Retinal pigment epithelial cell (primary cell): ENCODE measurements at regions not wholly inside any gene's neighbourhood (a gene's known extent, or its start where the extent isn't known, plus 50 kb on each side); places are given as distances from the start of the nearest gene placed in this dataset.

Experiments used
- DNase-seq: peaks from one replicate; pipeline ENCODE4 v3.0.0-alpha.2; 2010; ENCODE audit warnings: low read depth
- H3K4me3 ChIP-seq: 2 replicates; pipeline ENCODE4 v1.5.1; 2011; ENCODE audit warnings: mild to moderate bottlenecking, low read length, control low read depth, moderate library complexity
- TF ChIP-seq, protein P1 (sequence below): conservative IDR thresholded peaks from 2 replicates; pipeline ENCODE4 v1.5.1; 2011; ENCODE audit warnings: low read depth, low read length, control low read depth, inconsistent platforms

DNA sequence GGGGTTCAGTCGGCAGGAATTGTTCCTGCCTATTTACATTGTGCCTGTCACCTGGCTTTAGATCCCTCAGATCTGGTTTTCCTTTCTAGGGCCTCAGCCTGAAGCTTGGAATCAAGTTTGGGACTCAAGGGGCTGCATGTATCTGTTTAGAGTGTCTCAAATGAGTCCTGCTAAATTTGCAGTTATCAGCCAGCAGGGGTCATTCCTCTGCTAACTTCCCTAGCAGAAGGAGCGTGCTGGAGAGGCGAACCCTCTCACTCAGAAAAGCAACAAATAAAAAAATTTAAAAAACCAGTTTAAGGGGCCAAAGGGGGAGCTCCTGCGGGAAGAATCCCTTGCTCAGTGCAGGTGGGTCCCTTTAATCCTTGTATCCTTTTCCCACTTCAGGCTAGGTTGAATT, 1220.2 kb downstream of the JRKL start:
- no peak for DNase-seq
- no peak overlapping the region for H3K4me3 ChIP-seq
- TF ChIP-seq, protein P1, sequence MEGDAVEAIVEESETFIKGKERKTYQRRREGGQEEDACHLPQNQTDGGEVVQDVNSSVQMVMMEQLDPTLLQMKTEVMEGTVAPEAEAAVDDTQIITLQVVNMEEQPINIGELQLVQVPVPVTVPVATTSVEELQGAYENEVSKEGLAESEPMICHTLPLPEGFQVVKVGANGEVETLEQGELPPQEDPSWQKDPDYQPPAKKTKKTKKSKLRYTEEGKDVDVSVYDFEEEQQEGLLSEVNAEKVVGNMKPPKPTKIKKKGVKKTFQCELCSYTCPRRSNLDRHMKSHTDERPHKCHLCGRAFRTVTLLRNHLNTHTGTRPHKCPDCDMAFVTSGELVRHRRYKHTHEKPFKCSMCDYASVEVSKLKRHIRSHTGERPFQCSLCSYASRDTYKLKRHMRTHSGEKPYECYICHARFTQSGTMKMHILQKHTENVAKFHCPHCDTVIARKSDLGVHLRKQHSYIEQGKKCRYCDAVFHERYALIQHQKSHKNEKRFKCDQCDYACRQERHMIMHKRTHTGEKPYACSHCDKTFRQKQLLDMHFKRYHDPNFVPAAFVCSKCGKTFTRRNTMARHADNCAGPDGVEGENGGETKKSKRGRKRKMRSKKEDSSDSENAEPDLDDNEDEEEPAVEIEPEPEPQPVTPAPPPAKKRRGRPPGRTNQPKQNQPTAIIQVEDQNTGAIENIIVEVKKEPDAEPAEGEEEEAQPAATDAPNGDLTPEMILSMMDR, result no peak

DNA sequence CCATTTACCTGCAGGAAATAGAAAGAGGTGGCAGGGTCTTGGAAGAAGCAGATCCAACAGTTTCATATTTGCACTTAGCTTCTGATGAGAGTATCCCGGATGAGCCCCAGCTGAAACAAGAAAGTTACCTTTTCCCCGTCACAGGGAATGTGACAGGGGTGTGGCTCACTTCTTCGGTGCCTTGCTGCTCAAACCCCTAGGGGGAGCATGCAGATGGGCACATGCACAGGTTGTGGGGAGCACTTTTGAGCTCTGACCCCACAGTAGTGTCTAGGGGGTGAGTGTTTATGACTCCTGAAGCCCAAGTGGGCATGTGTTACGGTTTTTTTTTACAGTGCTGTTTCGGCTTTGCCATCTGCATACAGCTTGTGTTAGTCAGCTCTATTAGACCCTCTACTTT, 1221.0 kb downstream of the JRKL start:
- TF ChIP-seq, protein P1, result no peak
- no peak overlapping the region for H3K4me3 ChIP-seq
- no peak for DNase-seq

DNA sequence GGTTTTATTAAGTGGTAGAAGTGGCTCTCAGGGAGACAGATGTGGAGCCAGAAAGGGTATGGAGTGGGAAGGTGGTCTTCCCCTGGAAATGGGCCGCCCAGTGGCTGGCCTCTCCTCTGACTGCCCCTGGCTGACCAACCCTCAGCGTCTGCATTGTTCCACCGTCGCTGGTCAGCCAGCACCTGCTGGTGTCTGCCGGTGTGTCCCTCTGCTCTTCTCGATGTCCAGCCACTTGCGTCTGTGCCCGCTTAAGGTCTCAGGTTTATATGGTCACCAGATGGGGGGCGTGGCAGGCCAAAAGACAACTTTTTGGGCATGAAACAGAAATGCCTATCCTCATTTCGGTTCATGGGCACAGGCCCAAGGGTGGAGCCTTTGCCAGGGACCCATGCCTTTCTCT, 1221.5 kb downstream of the JRKL start:
- TF ChIP-seq, protein P1, result no peak
- H3K4me3 ChIP-seq, result no peak overlapping the region
- no peak for DNase-seq

DNA sequence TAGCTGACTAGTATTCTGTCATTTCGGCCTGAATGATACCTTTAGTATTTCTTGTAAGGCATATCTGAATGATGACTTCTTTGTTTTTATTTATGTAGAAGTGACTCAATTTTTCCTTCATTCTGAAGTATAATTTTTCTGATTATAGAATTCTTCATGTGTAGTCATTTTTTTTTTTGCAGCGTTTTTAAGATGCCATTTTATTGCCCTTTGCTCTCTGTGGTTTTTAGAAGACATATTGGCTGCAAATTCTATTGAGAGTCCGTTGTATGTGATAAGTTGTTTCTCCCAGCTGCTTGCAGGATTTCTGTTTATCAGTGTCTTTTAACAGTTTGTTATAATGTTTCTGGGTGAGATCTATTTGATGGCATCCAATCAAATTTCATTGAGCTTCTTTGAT, 1224.8 kb downstream of the JRKL start:
- DNase-seq, result no peak
- TF ChIP-seq, protein P1, result no peak
- no peak overlapping the region for H3K4me3 ChIP-seq

DNA sequence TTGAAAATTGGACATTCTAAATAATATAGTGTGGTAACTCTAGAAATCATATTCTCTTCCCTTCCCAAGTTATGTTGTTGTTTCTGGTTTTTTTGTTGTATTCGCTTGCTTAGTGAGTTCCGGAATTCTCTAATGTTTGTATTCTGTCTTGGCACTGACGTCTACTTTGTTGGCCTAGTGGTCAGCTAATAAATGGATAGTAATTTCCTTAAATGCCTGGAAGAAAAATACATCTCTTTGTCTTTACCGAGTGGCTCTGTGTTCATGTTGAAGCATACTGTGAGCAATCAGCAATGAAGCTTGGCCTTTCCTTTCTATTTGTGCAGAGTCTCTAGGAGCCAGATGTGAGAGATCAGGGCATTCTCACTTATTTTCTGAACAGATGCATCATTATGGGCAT, 1225.7 kb downstream of the JRKL start:
- DNase-seq, result no peak
- TF ChIP-seq, protein P1, result no peak
- no peak overlapping the region for H3K4me3 ChIP-seq

DNA sequence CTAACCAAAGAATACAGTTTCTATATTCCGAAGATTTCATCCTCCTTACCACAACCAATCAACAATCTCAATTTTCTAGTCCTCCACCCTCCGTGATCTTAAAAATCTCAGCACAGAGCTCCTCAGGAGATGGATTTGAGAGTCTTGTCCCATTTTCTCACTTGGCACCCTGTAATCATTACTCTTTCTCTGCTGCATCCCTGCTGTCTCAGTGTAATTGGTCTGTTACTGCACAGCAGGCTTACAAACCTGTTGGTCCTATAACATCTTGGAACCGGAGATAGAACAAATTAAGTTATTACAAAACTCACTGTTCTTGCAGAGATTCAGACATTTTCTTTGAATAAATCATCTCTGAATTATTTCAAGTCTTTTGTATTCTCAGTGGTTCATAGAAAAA, 1227.2 kb downstream of the JRKL start:
- TF ChIP-seq, protein P1, result no peak
- no peak overlapping the region for H3K4me3 ChIP-seq
- no peak for DNase-seq

DNA sequence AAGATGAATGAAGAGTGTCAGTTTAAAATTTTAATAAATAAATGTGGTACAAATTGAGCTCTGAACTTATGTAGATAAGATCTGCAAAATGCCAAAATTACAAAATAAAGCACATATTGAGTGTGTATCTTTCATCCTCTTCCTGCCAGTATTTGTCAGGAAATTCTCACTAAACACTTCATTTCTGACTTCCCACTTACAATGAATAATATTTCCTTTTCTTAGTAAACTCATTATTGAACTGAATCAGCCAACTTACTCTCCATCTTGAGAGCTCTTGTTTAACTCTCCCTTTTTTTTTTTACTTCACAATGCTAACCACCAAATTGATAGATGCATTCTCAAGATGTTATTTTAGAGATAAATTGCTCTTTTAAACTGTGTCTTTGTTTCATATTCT, 1230.2 kb downstream of the JRKL start:
- H3K4me3 ChIP-seq, result no peak overlapping the region
- DNase-seq, result no peak
- TF ChIP-seq, protein P1, result no peak
